ENCODE measurements at regions not wholly inside any gene's neighbourhood (a gene's known extent, or its start where the extent isn't known, plus 50 kb on each side); places are given as distances from the start of the nearest gene placed in this dataset.

DNA sequence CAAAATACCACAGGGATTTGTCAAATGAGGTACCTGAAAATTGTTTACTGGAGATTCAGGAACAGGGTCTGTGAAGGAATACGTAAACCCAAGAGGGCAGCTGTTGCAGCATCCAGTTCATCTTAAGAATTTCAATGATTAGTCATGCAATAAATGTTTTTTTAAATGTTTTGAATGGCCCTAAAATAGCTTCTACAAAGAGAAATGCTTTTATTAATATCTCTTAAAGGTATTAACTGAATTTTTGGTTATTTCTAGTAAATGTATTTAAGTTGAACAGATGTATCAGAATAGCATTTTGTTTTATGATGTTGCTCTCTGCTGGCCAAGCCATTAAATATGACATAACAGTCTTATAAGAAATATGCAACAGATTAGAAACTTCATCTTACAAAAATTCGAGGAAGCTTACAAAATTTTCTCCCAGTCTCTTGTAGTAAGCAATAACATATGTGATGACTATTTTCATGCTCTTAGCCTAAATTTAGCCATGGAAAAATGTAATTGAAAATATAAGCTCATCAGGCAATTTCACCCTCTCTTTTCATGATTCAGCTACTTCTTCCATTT, 863.9 kb downstream of the SUCLG1 start:
- TF ChIP-seq CEBPB (IDR thresholded peaks at IDR 0.05) (no peak), YY1 (IDR thresholded peaks at IDR 0.05; ENCODE audit: low read depth) (no peak), RAD21 (IDR thresholded peaks at IDR 0.05; ENCODE audit: low read depth) (no peak), EP300 (IDR thresholded peaks at IDR 0.05; ENCODE audit: borderline replicate concordance) (no peak), CREB1 (IDR thresholded peaks at IDR 0.05; ENCODE audit: low read depth) (no peak)
- TF ChIP-seq, protein P1, sequence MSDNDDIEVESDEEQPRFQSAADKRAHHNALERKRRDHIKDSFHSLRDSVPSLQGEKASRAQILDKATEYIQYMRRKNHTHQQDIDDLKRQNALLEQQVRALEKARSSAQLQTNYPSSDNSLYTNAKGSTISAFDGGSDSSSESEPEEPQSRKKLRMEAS (IDR thresholded peaks at IDR 0.05): no peak
